ENCODE measurements at regions not wholly inside any gene's neighbourhood (a gene's known extent, or its start where the extent isn't known, plus 50 kb on each side); places are given as distances from the start of the nearest gene placed in this dataset.

- no peaks in the 10 kb centered on the region for H3K9me3 ChIP-seq (ENCODE audit: control extremely low read depth in 1 of 3, control insufficient read depth in 2 of 3, insufficient read depth in 1 of 3, low read length in 2 of 3)
- H3K27ac ChIP-seq (ENCODE audit: low read length in 2 of 2) = no peak overlapping the region
- H2AFZ ChIP-seq (ENCODE audit: insufficient read depth, low read depth, low read length, poor library complexity, severe bottlenecking) = no peak overlapping the region
- intact Hi-C loops (cut with micrococcal nuclease) = no loop called here
- H3K4me3 ChIP-seq (ENCODE audit: control extremely low read depth in 1 of 5, extremely low read depth in 1 of 5, insufficient read depth in 1 of 5, low read depth in 2 of 5, low read length in 4 of 5) = no peak overlapping the region
- Mint-ChIP-seq H3K4me3 (no peak overlapping the region), H3K4me1 (no peaks in the 10 kb centered on the region), H3K27ac (no peak overlapping the region), H3K27me3 (peaks cover 3% of the 10 kb centered on the region), H3K9me3 (ENCODE audit: insufficient read depth) (no peaks in the 10 kb centered on the region)
- no peaks in the 10 kb centered on the region for H3K4me1 ChIP-seq (ENCODE audit: control insufficient read depth in 2 of 2, insufficient read depth in 2 of 2, low read length in 2 of 2)
- CTCF ChIA-PET = no interaction called here
- no peak for ATAC-seq (ENCODE audit: low read depth)
- H4K20me1 ChIP-seq (ENCODE audit: control insufficient read depth, insufficient read depth, low read length, poor library complexity, severe bottlenecking) = no peaks in the 10 kb centered on the region
- no peaks in the 10 kb centered on the region for H3K36me3 ChIP-seq (replicated peaks in 1 of 2; ENCODE audit: control extremely low read depth in 1 of 2, control insufficient read depth in 1 of 2, extremely low read depth in 1 of 2, insufficient read depth in 2 of 2, low read length in 1 of 2)
- no peak overlapping the region for H3K9ac ChIP-seq (ENCODE audit: low read length)
- H3K4me2 ChIP-seq (replicated peaks; ENCODE audit: low read depth, low read length, poor library complexity, severe bottlenecking) = no peak overlapping the region
- peaks cover 0 to 4% (median 0%) of the 10 kb centered on the region in 4 experiments for H3K27me3 ChIP-seq (replicated peaks in 1 of 4; ENCODE audit: control extremely low read depth in 1 of 4, control insufficient read depth in 3 of 4, insufficient read depth in 4 of 4, low read length in 3 of 4)
- no peaks in the 10 kb centered on the region for H3K79me2 ChIP-seq (ENCODE audit: control insufficient read depth, insufficient read depth, low read length)
- DNase-seq = no peak
- TF ChIP-seq CTCF (IDR thresholded peaks at IDR 0.05) (no peak), EZH2 (IDR thresholded peaks at IDR 0.05; ENCODE audit: borderline replicate concordance, insufficient read depth, low read depth, low read length, poor library complexity, severe bottlenecking) (no peak)
- POLR2A ChIA-PET = no interaction called here
- 91% methylated on average over 2 of the region's 5 CpGs for WGBS (ENCODE audit: insufficient coverage)
Observed at GRCh38 chr7:115494529-115495147, 535.9 kb downstream of the TFEC start.

- H3K4me1 Mint-ChIP-seq = no peaks in the 10 kb centered on the region
Observed at GRCh38 chr7:115493381-115493780, 537.2 kb downstream of the TFEC start.

More at GRCh38 chr7:115493381-115493780, 537.2 kb downstream of the TFEC start:
- ATAC-seq (ENCODE audit: low read depth) (no peak), DNase-seq (no peak)
- Mint-ChIP-seq H3K27ac (no peak overlapping the region), H3K9me3 (ENCODE audit: insufficient read depth) (no peaks in the 10 kb centered on the region), H3K4me3 (no peak overlapping the region), H3K27me3 (peaks cover 3% of the 10 kb centered on the region)
- Histone ChIP-seq H3K4me2 (replicated peaks; ENCODE audit: low read depth, low read length, poor library complexity, severe bottlenecking) (no peak overlapping the region), H3K9me3 (ENCODE audit: control extremely low read depth in 1 of 3, control insufficient read depth in 2 of 3, insufficient read depth in 1 of 3, low read length in 2 of 3) (no peaks in the 10 kb centered on the region), H3K36me3 (replicated peaks in 1 of 2; ENCODE audit: control extremely low read depth in 1 of 2, control insufficient read depth in 1 of 2, extremely low read depth in 1 of 2, insufficient read depth in 2 of 2, low read length in 1 of 2) (no peaks in the 10 kb centered on the region), H3K79me2 (ENCODE audit: control insufficient read depth, insufficient read depth, low read length) (no peaks in the 10 kb centered on the region), H3K27ac (ENCODE audit: low read length in 2 of 2) (no peak overlapping the region), H4K20me1 (ENCODE audit: control insufficient read depth, insufficient read depth, low read length, poor library complexity, severe bottlenecking) (no peaks in the 10 kb centered on the region), H3K9ac (ENCODE audit: low read length) (no peak overlapping the region), H2AFZ (ENCODE audit: insufficient read depth, low read depth, low read length, poor library complexity, severe bottlenecking) (no peak overlapping the region), H3K4me3 (ENCODE audit: control extremely low read depth in 1 of 5, extremely low read depth in 1 of 5, insufficient read depth in 1 of 5, low read depth in 2 of 5, low read length in 4 of 5) (no peak overlapping the region), H3K4me1 (ENCODE audit: control insufficient read depth in 2 of 2, insufficient read depth in 2 of 2, low read length in 2 of 2) (no peaks in the 10 kb centered on the region), H3K27me3 (replicated peaks in 1 of 4; ENCODE audit: control extremely low read depth in 1 of 4, control insufficient read depth in 3 of 4, insufficient read depth in 4 of 4, low read length in 3 of 4) (peaks cover 0 to 4% (median 0%) of the 10 kb centered on the region in 4 experiments)
- no CpG with 5 or more reads among the region's 3 CpGs for WGBS (ENCODE audit: insufficient coverage)
- POLR2A ChIA-PET = no interaction called here
- intact Hi-C loops (cut with micrococcal nuclease) = no loop called here
- TF ChIP-seq EZH2 (IDR thresholded peaks at IDR 0.05; ENCODE audit: borderline replicate concordance, insufficient read depth, low read depth, low read length, poor library complexity, severe bottlenecking) (no peak), CTCF (IDR thresholded peaks at IDR 0.05) (no peak)
- CTCF ChIA-PET = no interaction called here
